Astrocyte (in vitro differentiated cells and primary cell): ENCODE measurements at regions not wholly inside any gene's neighbourhood (a gene's known extent, or its start where the extent isn't known, plus 50 kb on each side); places are given as distances from the start of the nearest gene placed in this dataset.

Source experiments
- DNase-seq: peaks from one replicate; pipeline ENCODE4 v3.0.0-alpha.2; 2010; ENCODE audit warnings: low read depth
- FAIRE-seq: peaks from 2 replicates; lab custom pipeline; 2011; peaks lifted over from hg19 to GRCh38; lab: Jason Lieb, UNC
- H2AFZ ChIP-seq: 2 replicates; pipeline ENCODE4 v1.6.0; 2012; ENCODE audit warnings: low read depth, low read length, inconsistent platforms
- H3K27ac ChIP-seq: 2 replicates; pipeline ENCODE4 v1.5.1; 2011; ENCODE audit warnings: low read depth, low read length, inconsistent platforms
- H3K27me3 ChIP-seq: 2 replicates; pipeline ENCODE4 v1.6.0; 2011; ENCODE audit warnings: low read length, inconsistent platforms; ENCODE audit not compliant: insufficient read depth
- H3K36me3 ChIP-seq: 2 replicates; pipeline ENCODE4 v1.5.1; 2011; ENCODE audit warnings: low read length, inconsistent platforms; ENCODE audit not compliant: insufficient read depth
- H3K4me1 ChIP-seq: 2 replicates; pipeline ENCODE4 v1.5.1; 2011; ENCODE audit warnings: low read length, inconsistent platforms; ENCODE audit not compliant: insufficient read depth
- H3K4me2 ChIP-seq: 2 replicates; pipeline ENCODE4 v1.6.0; 2012; ENCODE audit warnings: low read length, inconsistent platforms
- H3K4me3 ChIP-seq: 2 replicates; pipeline ENCODE4 v1.5.1; 2011; ENCODE audit warnings: low read depth, mild to moderate bottlenecking, low read length, inconsistent platforms; ENCODE audit not compliant: insufficient read depth
- H3K79me2 ChIP-seq: 2 replicates; pipeline ENCODE4 v1.6.0; 2012; ENCODE audit warnings: mild to moderate bottlenecking, low read length, inconsistent platforms; ENCODE audit not compliant: insufficient read depth
- H3K9ac ChIP-seq: 2 replicates; pipeline ENCODE4 v1.6.0; 2012; ENCODE audit warnings: mild to moderate bottlenecking, low read length, inconsistent platforms
- H3K9me3 ChIP-seq: 2 replicates; pipeline ENCODE4 v1.5.1; 2012; ENCODE audit warnings: low read depth, mild to moderate bottlenecking, low read length, inconsistent platforms; ENCODE audit not compliant: insufficient read depth
- H4K20me1 ChIP-seq: 2 replicates; pipeline ENCODE4 v1.6.0; 2012; ENCODE audit warnings: low read length, inconsistent platforms; ENCODE audit not compliant: insufficient read depth
- H3K27ac Mint-ChIP-seq: one replicate; pipeline ENCODE4 v1.8.0; 2021; ENCODE audit warnings: mild to moderate bottlenecking, mixed read lengths; ENCODE audit not compliant: unreplicated experiment
- H3K27me3 Mint-ChIP-seq: one replicate; pipeline ENCODE4 v1.8.0; 2021; ENCODE audit warnings: low read depth, mixed read lengths; ENCODE audit not compliant: unreplicated experiment
- H3K36me3 Mint-ChIP-seq: one replicate; pipeline ENCODE4 v1.8.0; 2021; ENCODE audit warnings: low read depth, mixed read lengths; ENCODE audit not compliant: unreplicated experiment
- H3K4me1 Mint-ChIP-seq: one replicate; pipeline ENCODE4 v1.8.0; 2021; ENCODE audit warnings: low read depth, mixed read lengths; ENCODE audit not compliant: unreplicated experiment
- H3K4me3 Mint-ChIP-seq: one replicate; pipeline ENCODE4 v1.8.0; 2021; ENCODE audit warnings: mild to moderate bottlenecking, moderate library complexity, mixed read lengths; ENCODE audit not compliant: unreplicated experiment
- H3K9me3 Mint-ChIP-seq: one replicate; pipeline ENCODE4 v1.8.0; 2021; ENCODE audit warnings: mild to moderate bottlenecking, mixed read lengths; ENCODE audit not compliant: unreplicated experiment
- CTCF ChIP-seq: IDR thresholded peaks from 2 replicates; pipeline ENCODE4 v1.5.1; 2011; ENCODE audit warnings: low read depth, mild to moderate bottlenecking, inconsistent platforms, low read length, moderate library complexity; ENCODE audit not compliant: insufficient read depth
- EZH2 ChIP-seq: IDR thresholded peaks from 2 replicates; pipeline ENCODE4 v1.6.1; 2012; ENCODE audit warnings: mild to moderate bottlenecking, low read length, inconsistent platforms; ENCODE audit not compliant: insufficient read depth

- FAIRE-seq: no peak
- peaks cover 6% of the 10 kb centered on the region for H3K9me3 Mint-ChIP-seq
- H3K27me3 ChIP-seq: no peaks in the 10 kb centered on the region
Measured at GRCh38 chr18:14940735-14941134, 192.8 kb downstream of the ANKRD30B start.

GRCh38 chr18:14941256-14941655 lies 193.3 kb downstream of the ANKRD30B start:
- Mint-ChIP-seq H3K9me3 (peaks cover 6% of the 10 kb centered on the region), H3K4me1 (no peaks in the 10 kb centered on the region), H3K36me3 (no peaks in the 10 kb centered on the region), H3K27ac (no peak overlapping the region), H3K27me3 (peaks cover 5% of the 10 kb centered on the region), H3K4me3 (no peak overlapping the region)
- Histone ChIP-seq H3K9me3 (peaks cover 12% of the 10 kb centered on the region), H3K27ac (no peak overlapping the region), H3K4me3 (no peak overlapping the region), H3K4me1 (no peaks in the 10 kb centered on the region), H3K27me3 (no peaks in the 10 kb centered on the region), H3K4me2 (no peak overlapping the region), H3K9ac (no peak overlapping the region), H2AFZ (no peak overlapping the region), H3K36me3 (no peaks in the 10 kb centered on the region), H4K20me1 (no peaks in the 10 kb centered on the region), H3K79me2 (no peaks in the 10 kb centered on the region)
- TF ChIP-seq EZH2: no peak
- TF ChIP-seq CTCF: no peak
- FAIRE-seq (no peak), DNase-seq (no peak)

More at GRCh38 chr18:14940735-14941134, 192.8 kb downstream of the ANKRD30B start:
- DNase-seq: no peak
- TF ChIP-seq EZH2 (no peak), CTCF (no peak)
- peaks cover 7% of the 10 kb centered on the region for H3K27me3 Mint-ChIP-seq
- Histone ChIP-seq H2AFZ (no peak overlapping the region), H3K4me1 (no peaks in the 10 kb centered on the region), H3K79me2 (no peaks in the 10 kb centered on the region), H4K20me1 (no peaks in the 10 kb centered on the region), H3K4me2 (no peak overlapping the region), H3K27ac (no peak overlapping the region), H3K4me3 (no peak overlapping the region), H3K9me3 (peaks cover 12% of the 10 kb centered on the region), H3K9ac (no peak overlapping the region), H3K36me3 (no peaks in the 10 kb centered on the region)
- no peaks in the 10 kb centered on the region for H3K36me3 Mint-ChIP-seq
- no peaks in the 10 kb centered on the region for H3K4me1 Mint-ChIP-seq
- no peak overlapping the region for H3K4me3 Mint-ChIP-seq
- no peak overlapping the region for H3K27ac Mint-ChIP-seq

GRCh38 chr18:14941792-14942191 lies 193.8 kb downstream of the ANKRD30B start:
- H3K36me3 Mint-ChIP-seq: no peaks in the 10 kb centered on the region
- Histone ChIP-seq H3K36me3 (no peaks in the 10 kb centered on the region), H3K79me2 (no peaks in the 10 kb centered on the region), H3K4me1 (no peaks in the 10 kb centered on the region), H2AFZ (no peak overlapping the region), H3K9me3 (peaks cover 12% of the 10 kb centered on the region), H3K27ac (no peak overlapping the region), H3K9ac (no peak overlapping the region), H4K20me1 (no peaks in the 10 kb centered on the region), H3K4me3 (no peak overlapping the region), H3K27me3 (no peaks in the 10 kb centered on the region), H3K4me2 (no peak overlapping the region)
- no peak overlapping the region for H3K4me3 Mint-ChIP-seq
- H3K27me3 Mint-ChIP-seq: no peaks in the 10 kb centered on the region
- H3K27ac Mint-ChIP-seq: no peak overlapping the region
- no peak for TF ChIP-seq EZH2
- H3K9me3 Mint-ChIP-seq: peaks cover 3% of the 10 kb centered on the region
- no peak for DNase-seq
- no peaks in the 10 kb centered on the region for H3K4me1 Mint-ChIP-seq
- no peak for FAIRE-seq
